GM12878 (cell line): ENCODE measurements at regions not wholly inside any gene's neighbourhood (a gene's known extent, or its start where the extent isn't known, plus 50 kb on each side); places are given as distances from the start of the nearest gene placed in this dataset.

ENCODE experiments used
- ATF2 ChIP-seq: IDR thresholded peaks from 2 replicates; pipeline ENCODE4 v1.6.1; 2012; ENCODE audit warnings: low read length, inconsistent platforms
- CTCF ChIP-seq, 3 experiments: IDR thresholded peaks in 2 of 3; conservative IDR thresholded peaks in 1 of 3; 2 replicates each; pipeline ENCODE4 v1.5.1; 2011; ENCODE audit warnings: low read depth in 3 of 3, low read length in 3 of 3, mild to moderate bottlenecking in 3 of 3, control low read depth in 2 of 3, moderate library complexity in 2 of 3, inconsistent platforms in 1 of 3, mixed read lengths in 1 of 3; ENCODE audit not compliant: control insufficient read depth in 2 of 3, insufficient read depth in 1 of 3; ENCODE audit errors: extremely low read depth in 1 of 3
- TF ChIP-seq, protein P1 (sequence below): IDR thresholded peaks from 2 replicates; pipeline ENCODE4 v1.6.1; 2011; ENCODE audit warnings: low read depth, mild to moderate bottlenecking, low read length, moderate library complexity, borderline replicate concordance; ENCODE audit errors: extremely low read depth

DNA sequence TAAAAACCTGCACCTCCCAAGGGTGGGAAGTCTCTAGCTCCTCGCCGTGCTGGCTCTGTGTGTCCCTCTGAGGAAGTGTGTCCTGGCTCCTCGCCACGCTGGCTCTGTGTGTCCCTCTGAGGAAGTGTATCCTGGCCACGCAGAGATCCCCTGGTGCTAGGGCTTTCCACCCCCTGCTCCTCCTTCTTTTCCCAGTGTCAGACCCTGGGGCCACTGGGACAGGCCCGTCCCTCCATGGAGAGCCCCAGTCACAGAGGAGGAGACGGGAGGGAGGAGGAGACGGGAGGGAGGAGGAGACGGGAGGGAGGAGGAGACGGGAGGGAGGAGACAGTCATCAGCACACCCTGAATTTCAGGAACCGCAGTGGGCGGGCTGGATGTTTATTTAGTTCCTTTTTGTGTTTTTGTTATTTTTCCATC lies 53.8 kb upstream of the HGFAC start:
- no peak for TF ChIP-seq CTCF (IDR thresholded peaks at IDR 0.05 in 2 of 3, conservative IDR thresholded peaks at IDR 0.05 in 1 of 3; ENCODE audit: control insufficient read depth in 2 of 3, extremely low read depth in 1 of 3, insufficient read depth in 1 of 3, low read depth in 3 of 3, low read length in 3 of 3)
- TF ChIP-seq, protein P1, sequence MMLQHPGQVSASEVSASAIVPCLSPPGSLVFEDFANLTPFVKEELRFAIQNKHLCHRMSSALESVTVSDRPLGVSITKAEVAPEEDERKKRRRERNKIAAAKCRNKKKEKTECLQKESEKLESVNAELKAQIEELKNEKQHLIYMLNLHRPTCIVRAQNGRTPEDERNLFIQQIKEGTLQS, result no peak
- TF ChIP-seq ATF2, result peak; percentile 15; the same call in 1 of the 2 replicates
